T-helper 2 cell treated with Interferon-gamma antibody and Interleukin-4, amounts not matched to agents 5 μg/mL and 100 μg/mL, for 36 hours (primary cell): ENCODE measurements at regions not wholly inside any gene's neighbourhood (a gene's known extent, or its start where the extent isn't known, plus 50 kb on each side); places are given as distances from the start of the nearest gene placed in this dataset.

Experiments used
- DNase-seq: peaks from one replicate; pipeline ENCODE4 v3.0.0; 2021; ENCODE audit warnings: low spot score
- H3K27ac Mint-ChIP-seq: one replicate; pipeline ENCODE4 v1.8.0; 2021; ENCODE audit warnings: mild to moderate bottlenecking, mixed read lengths
- H3K27me3 Mint-ChIP-seq: one replicate; pipeline ENCODE4 v1.8.0; 2021; ENCODE audit warnings: low read depth, mixed read lengths
- H3K36me3 Mint-ChIP-seq: one replicate; pipeline ENCODE4 v1.8.0; 2021; ENCODE audit warnings: low read depth, mixed read lengths
- H3K4me1 Mint-ChIP-seq: one replicate; pipeline ENCODE4 v1.8.0; 2021; ENCODE audit warnings: low read depth, mixed read lengths
- H3K4me3 Mint-ChIP-seq: one replicate; pipeline ENCODE4 v1.8.0; 2022; ENCODE audit warnings: mild to moderate bottlenecking, moderate library complexity, mixed read lengths
- H3K9me3 Mint-ChIP-seq: one replicate; pipeline ENCODE4 v1.8.0; 2021; ENCODE audit warnings: mixed read lengths

- H3K27ac Mint-ChIP-seq, result no peak overlapping the region
- H3K27me3 Mint-ChIP-seq, result peaks cover 45% of the 10 kb centered on the region
- peaks cover 21% of the 10 kb centered on the region for H3K4me1 Mint-ChIP-seq
- H3K9me3 Mint-ChIP-seq, result no peaks in the 10 kb centered on the region
- H3K4me3 Mint-ChIP-seq, result no peak overlapping the region
- no peaks in the 10 kb centered on the region for H3K36me3 Mint-ChIP-seq
- DNase-seq, result no peak
Measured at GRCh38 chr1:200474633-200475032, 64.8 kb upstream of the ZNF281 start.

- Mint-ChIP-seq H3K27ac (peak overlapping the region; percentile 33), H3K36me3 (no peaks in the 10 kb centered on the region), H3K9me3 (no peaks in the 10 kb centered on the region), H3K4me3 (peak overlapping the region; percentile 36), H3K27me3 (peaks cover 44% of the 10 kb centered on the region), H3K4me1 (peaks cover 21% of the 10 kb centered on the region)
- peak; percentile 29 for DNase-seq
Measured at GRCh38 chr1:200473698-200474371, 64.0 kb upstream of the ZNF281 start.

GRCh38 chr1:200471739-200472138 is 61.9 kb upstream of the ZNF281 start:
- no peaks in the 10 kb centered on the region for H3K9me3 Mint-ChIP-seq
- H3K4me1 Mint-ChIP-seq, result peaks cover 21% of the 10 kb centered on the region
- no peak overlapping the region for H3K27ac Mint-ChIP-seq
- no peak for DNase-seq
- no peak overlapping the region for H3K4me3 Mint-ChIP-seq
- H3K36me3 Mint-ChIP-seq, result no peaks in the 10 kb centered on the region
- peaks cover 50% of the 10 kb centered on the region for H3K27me3 Mint-ChIP-seq

DNA sequence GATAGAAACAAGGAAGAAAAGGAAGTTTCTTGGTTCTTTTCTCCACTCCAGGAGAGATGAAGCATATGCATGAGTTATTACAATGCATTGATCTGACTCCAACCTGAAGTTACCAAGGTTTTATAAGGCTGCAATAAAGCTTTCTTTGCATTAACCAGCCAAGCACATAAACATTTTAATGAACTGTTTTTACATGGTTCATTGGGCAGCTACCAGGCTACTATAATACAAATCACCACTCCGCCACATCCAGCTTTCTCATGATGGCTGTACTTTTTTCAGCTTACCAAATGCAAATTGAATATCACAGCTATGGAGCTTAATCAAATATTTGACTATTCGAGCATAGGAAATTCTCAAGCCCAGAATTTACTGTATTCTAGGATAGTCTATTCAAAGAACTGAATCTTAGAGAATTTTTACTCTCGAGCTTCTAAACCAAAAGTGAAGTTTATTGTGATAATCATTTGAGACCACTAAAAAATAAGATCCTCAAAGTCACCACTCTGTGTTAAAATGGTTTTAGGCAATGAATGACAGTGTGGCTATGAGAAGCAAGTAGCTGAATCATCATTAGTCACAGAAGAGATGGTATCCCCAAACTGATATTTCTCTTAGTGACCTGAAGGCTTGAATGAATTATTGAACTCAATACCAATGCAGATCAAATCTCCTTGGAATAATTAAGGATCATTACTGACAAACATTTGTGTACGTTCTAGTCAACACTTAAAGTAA is 58.6 kb upstream of the ZNF281 start:
- no peak for DNase-seq
- Mint-ChIP-seq H3K4me3 (no peak overlapping the region), H3K27ac (no peak overlapping the region), H3K36me3 (no peaks in the 10 kb centered on the region), H3K27me3 (peaks cover 45% of the 10 kb centered on the region), H3K4me1 (peaks cover 12% of the 10 kb centered on the region), H3K9me3 (no peaks in the 10 kb centered on the region)

GRCh38 chr1:200464784-200465400 is 55.1 kb upstream of the ZNF281 start:
- Mint-ChIP-seq H3K4me3 (no peak overlapping the region), H3K9me3 (no peaks in the 10 kb centered on the region), H3K4me1 (no peaks in the 10 kb centered on the region), H3K36me3 (no peaks in the 10 kb centered on the region), H3K27me3 (peaks cover 28% of the 10 kb centered on the region), H3K27ac (no peak overlapping the region)
- no peak for DNase-seq
